PC-9 (cell line): ENCODE measurements at regions not wholly inside any gene's neighbourhood (a gene's known extent, or its start where the extent isn't known, plus 50 kb on each side); places are given as distances from the start of the nearest gene placed in this dataset.

ENCODE experiments used
- BruUV-seq: library from RNA; stranded (reverse); fragments of 400-500 nt; replicated peaks from 2 replicates; lab custom pipeline; 2021; lab: Mats Ljungman, UMichigan
- CTCF ChIA-PET: fragments of 300-600 bp; sonication (Branson Sonifier 250); formaldehyde crosslinking; loops from one replicate; lab custom pipeline; 2022; ENCODE audit warnings: antibody characterized with exemption; lab: Charles Lee
- POLR2A ChIA-PET: fragments of 300-600 bp; sonication (Branson Sonifier 250); formaldehyde crosslinking; loops from one replicate; lab custom pipeline; 2022; ENCODE audit warnings: antibody characterized with exemption; ENCODE audit not compliant: unreplicated experiment; lab: Charles Lee
- DNase-seq, 2 experiments: peaks; one replicate each; pipeline versions ENCODE4 v3.0.0 to v3.0.0-alpha.2; 2015 to 2022; ENCODE audit warnings: mixed read lengths in 1 of 2
- H2AFZ ChIP-seq: fragments of 200-600 bp; sonication (generic); 2 replicates; pipeline ENCODE4 v1.8.1; 2017; ENCODE audit warnings: antibody characterized with exemption
- H3F3A ChIP-seq: fragments of 200-600 bp; sonication (generic); 2 replicates; pipeline ENCODE4 v1.8.1; 2017; ENCODE audit warnings: antibody characterized with exemption, mild to moderate bottlenecking, low read depth; ENCODE audit not compliant: insufficient read depth
- H3K27ac ChIP-seq: fragments of 200-600 bp; sonication (generic); 2 replicates; pipeline ENCODE4 v1.6.1; 2016; ENCODE audit warnings: mixed run types
- H3K27me3 ChIP-seq: fragments of 200-600 bp; sonication (generic); 2 replicates; pipeline ENCODE4 v1.6.1; 2016; ENCODE audit warnings: low read depth, mixed run types; ENCODE audit not compliant: insufficient read depth
- H3K36me3 ChIP-seq: fragments of 200-600 bp; sonication (generic); 2 replicates; pipeline ENCODE4 v1.6.1; 2016; ENCODE audit warnings: low read depth, mixed run types
- H3K4me1 ChIP-seq: fragments of 200-600 bp; sonication (generic); replicated peaks from 2 replicates; pipeline ENCODE4 v1.6.1; 2016; ENCODE audit warnings: mixed run types; ENCODE audit not compliant: insufficient read depth
- H3K4me2 ChIP-seq: fragments of 200-600 bp; sonication (generic); 2 replicates; pipeline ENCODE4 v1.6.1; 2017; ENCODE audit warnings: mixed run types
- H3K4me3 ChIP-seq: fragments of 200-600 bp; sonication (generic); 2 replicates; pipeline ENCODE4 v1.6.1; 2016; ENCODE audit warnings: mixed run types
- H3K79me2 ChIP-seq: fragments of 200-600 bp; sonication (generic); 2 replicates; pipeline ENCODE4 v1.6.1; 2017; ENCODE audit warnings: low read depth, mixed run types
- H3K9me2 ChIP-seq: fragments of 200-600 bp; sonication (generic); 2 replicates; pipeline ENCODE4 v1.8.1; 2017; ENCODE audit warnings: mild to moderate bottlenecking; ENCODE audit not compliant: insufficient read depth
- H3K9me3 ChIP-seq: fragments of 200-600 bp; sonication (generic); 2 replicates; pipeline ENCODE4 v1.8.1; 2016; ENCODE audit warnings: low read depth; ENCODE audit not compliant: insufficient read depth
- H4K20me1 ChIP-seq: fragments of 200-600 bp; sonication (generic); 2 replicates; pipeline ENCODE4 v1.8.1; 2017; ENCODE audit not compliant: insufficient read depth
- EZH2 ChIP-seq: fragments of 200-600 bp; sonication (generic); IDR thresholded peaks from 2 replicates; pipeline ENCODE4 v1.8.0; 2017; ENCODE audit warnings: antibody characterized with exemption, low read depth
- intact Hi-C: fragments of 100-400 bp; cut with micrococcal nuclease; formaldehyde crosslinking; loops from one replicate; pipeline ENCODE4 v1.10.0; 2022; ENCODE audit not compliant: unreplicated experiment
- TF ChIP-seq, protein P1 (sequence below): fragments of 200-600 bp; sonication (generic); conservative IDR thresholded peaks from 2 replicates; pipeline ENCODE4 v1.6.1; 2017; ENCODE audit warnings: mixed run types, antibody characterized with exemption, mild to moderate bottlenecking, moderate library complexity

DNA sequence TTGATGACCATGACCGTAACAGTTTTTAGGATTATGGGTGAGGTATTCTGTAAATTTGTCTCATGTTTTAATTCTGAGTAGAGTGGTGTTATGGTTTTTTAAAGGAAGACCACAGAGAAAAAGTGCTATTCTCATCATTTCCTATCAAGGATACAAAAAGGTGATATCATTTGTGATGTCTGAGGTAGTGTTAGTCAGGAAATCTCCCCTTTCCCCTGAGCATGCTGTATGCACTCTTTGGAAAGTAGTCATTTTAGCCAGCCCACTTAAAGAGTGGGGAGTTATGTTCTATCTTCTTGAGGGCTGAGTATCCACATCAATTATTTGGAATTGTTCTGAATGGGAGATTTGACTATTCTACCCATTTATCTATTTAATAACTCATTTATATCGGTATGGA lies 414.2 kb upstream of the SLC14A2 start:
- Histone ChIP-seq H2AFZ (no peak overlapping the region), H3F3A (no peaks in the 10 kb centered on the region), H3K9me3 (no peaks in the 10 kb centered on the region), H4K20me1 (no peaks in the 10 kb centered on the region), H3K36me3 (no peaks in the 10 kb centered on the region), H3K4me1 (no peaks in the 10 kb centered on the region), H3K79me2 (no peaks in the 10 kb centered on the region), H3K4me3 (no peak overlapping the region), H3K27me3 (no peaks in the 10 kb centered on the region), H3K4me2 (no peak overlapping the region), H3K27ac (no peak overlapping the region), H3K9me2 (no peaks in the 10 kb centered on the region)
- intact Hi-C loops: no loop called here
- no TSS peak for BruUV-seq
- CTCF ChIA-PET: no interaction called here
- POLR2A ChIA-PET: no interaction called here
- TF ChIP-seq EZH2: no peak
- TF ChIP-seq, protein P1, sequence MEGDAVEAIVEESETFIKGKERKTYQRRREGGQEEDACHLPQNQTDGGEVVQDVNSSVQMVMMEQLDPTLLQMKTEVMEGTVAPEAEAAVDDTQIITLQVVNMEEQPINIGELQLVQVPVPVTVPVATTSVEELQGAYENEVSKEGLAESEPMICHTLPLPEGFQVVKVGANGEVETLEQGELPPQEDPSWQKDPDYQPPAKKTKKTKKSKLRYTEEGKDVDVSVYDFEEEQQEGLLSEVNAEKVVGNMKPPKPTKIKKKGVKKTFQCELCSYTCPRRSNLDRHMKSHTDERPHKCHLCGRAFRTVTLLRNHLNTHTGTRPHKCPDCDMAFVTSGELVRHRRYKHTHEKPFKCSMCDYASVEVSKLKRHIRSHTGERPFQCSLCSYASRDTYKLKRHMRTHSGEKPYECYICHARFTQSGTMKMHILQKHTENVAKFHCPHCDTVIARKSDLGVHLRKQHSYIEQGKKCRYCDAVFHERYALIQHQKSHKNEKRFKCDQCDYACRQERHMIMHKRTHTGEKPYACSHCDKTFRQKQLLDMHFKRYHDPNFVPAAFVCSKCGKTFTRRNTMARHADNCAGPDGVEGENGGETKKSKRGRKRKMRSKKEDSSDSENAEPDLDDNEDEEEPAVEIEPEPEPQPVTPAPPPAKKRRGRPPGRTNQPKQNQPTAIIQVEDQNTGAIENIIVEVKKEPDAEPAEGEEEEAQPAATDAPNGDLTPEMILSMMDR: no peak
- no peak for DNase-seq

DNA sequence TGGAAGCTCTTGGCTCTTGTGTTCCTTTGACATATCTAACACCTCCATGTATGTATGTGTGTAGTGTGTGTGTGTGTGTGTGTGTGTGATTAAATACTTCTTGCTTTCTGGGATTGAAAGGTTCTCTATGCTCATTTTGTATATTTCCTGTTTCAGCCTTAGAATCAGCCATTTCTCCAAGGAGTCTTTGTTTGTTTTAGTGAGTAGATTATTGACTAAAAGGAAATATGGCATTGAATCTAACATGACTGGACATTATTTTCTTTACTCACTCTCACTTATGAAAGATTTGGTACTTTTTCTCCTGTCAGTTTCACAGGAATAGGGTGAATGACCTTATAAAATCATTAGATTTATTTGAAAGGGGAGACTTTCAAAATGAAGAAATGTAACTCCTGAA lies 413.8 kb upstream of the SLC14A2 start:
- H3K4me2 ChIP-seq: no peak overlapping the region

DNA sequence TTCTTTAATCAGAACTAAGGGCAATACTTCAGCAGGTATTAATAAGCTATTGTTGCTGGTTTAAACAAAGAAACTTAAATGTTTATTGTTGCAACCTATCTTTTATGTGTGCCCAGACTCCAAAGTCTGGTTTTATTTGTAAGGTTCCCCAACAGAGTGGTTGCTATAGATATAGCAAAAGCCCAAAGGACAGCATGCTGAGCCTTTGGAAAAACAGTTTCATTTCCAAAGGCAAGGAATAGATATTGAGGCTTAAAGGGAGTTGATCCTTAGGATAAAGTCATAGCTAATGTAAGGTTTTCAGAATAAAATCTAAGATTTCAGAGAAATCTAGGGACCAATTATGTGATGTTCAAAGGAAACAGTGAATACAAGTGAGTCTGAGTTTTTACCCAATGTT lies 413.2 kb upstream of the SLC14A2 start:
- intact Hi-C loops: no loop called here
- no peak overlapping the region for H3K4me2 ChIP-seq
- H3K4me3 ChIP-seq: no peak overlapping the region
- H3K36me3 ChIP-seq: no peaks in the 10 kb centered on the region
- no peaks in the 10 kb centered on the region for H3K9me2 ChIP-seq
- TF ChIP-seq EZH2: no peak
- TF ChIP-seq, protein P1: no peak
- DNase-seq: no peak
- no peaks in the 10 kb centered on the region for H3K27me3 ChIP-seq
- BruUV-seq: no TSS peak
- H3K79me2 ChIP-seq: no peaks in the 10 kb centered on the region
- H2AFZ ChIP-seq: no peak overlapping the region
- POLR2A ChIA-PET: no interaction called here
- no peaks in the 10 kb centered on the region for H4K20me1 ChIP-seq
- H3K4me1 ChIP-seq: no peaks in the 10 kb centered on the region
- H3K27ac ChIP-seq: no peak overlapping the region
- no peaks in the 10 kb centered on the region for H3K9me3 ChIP-seq
- H3F3A ChIP-seq: no peaks in the 10 kb centered on the region
- CTCF ChIA-PET: no interaction called here

More for the DNA sequence above, 413.8 kb upstream of the SLC14A2 start:
- no peaks in the 10 kb centered on the region for H3K79me2 ChIP-seq
- no peak overlapping the region for H2AFZ ChIP-seq
- no peaks in the 10 kb centered on the region for H3K9me3 ChIP-seq
- no peaks in the 10 kb centered on the region for H4K20me1 ChIP-seq
- POLR2A ChIA-PET: no interaction called here
- no peaks in the 10 kb centered on the region for H3K36me3 ChIP-seq
- no peaks in the 10 kb centered on the region for H3K27me3 ChIP-seq
- no peak overlapping the region for H3K4me3 ChIP-seq
- no TSS peak for BruUV-seq
- TF ChIP-seq, protein P1: no peak
- no peak for TF ChIP-seq EZH2
- H3K9me2 ChIP-seq: no peaks in the 10 kb centered on the region
- DNase-seq: no peak
- CTCF ChIA-PET: no interaction called here
- no peaks in the 10 kb centered on the region for H3K4me1 ChIP-seq
- intact Hi-C loops: no loop called here
- H3K27ac ChIP-seq: no peak overlapping the region
- no peaks in the 10 kb centered on the region for H3F3A ChIP-seq
